AG09309 (cell line): ENCODE measurements at regions not wholly inside any gene's neighbourhood (a gene's known extent, or its start where the extent isn't known, plus 50 kb on each side); places are given as distances from the start of the nearest gene placed in this dataset.

ENCODE experiments used
- DNase-seq: peaks from one replicate; pipeline ENCODE4 v3.0.0-alpha.2; 2010; ENCODE audit warnings: low read depth
- H3K4me3 ChIP-seq: 2 replicates; pipeline ENCODE4 v1.5.1; 2011; ENCODE audit warnings: mild to moderate bottlenecking, low read depth, low read length, moderate library complexity; ENCODE audit not compliant: control insufficient read depth
- CTCF ChIP-seq: IDR thresholded peaks from 2 replicates; pipeline ENCODE4 v1.5.1; 2011; ENCODE audit warnings: mild to moderate bottlenecking, low read depth, low read length, inconsistent platforms; ENCODE audit not compliant: insufficient read depth, control insufficient read depth; ENCODE audit errors: missing control alignments

DNA sequence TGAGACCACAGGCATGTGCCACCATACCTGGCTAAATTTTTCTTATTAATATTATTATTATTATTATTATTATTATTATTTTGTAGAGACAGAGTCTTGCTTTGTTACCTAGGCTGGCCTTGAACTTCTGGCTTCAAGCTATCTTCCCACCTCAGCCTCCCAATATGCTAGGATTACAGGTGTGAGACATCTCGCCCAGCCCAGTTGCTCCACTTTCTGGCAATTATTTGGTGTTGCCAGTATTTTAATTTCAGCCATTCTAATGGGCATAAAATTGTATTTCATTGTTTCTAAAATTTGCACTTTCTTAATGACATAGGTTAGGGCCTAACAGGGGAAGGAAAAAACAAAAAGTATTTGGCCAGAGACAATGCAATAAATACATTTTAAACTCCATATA, 1217.6 kb upstream of the ALCAM start:
- TF ChIP-seq CTCF = no peak
- DNase-seq = no peak
- no peak overlapping the region for H3K4me3 ChIP-seq

DNA sequence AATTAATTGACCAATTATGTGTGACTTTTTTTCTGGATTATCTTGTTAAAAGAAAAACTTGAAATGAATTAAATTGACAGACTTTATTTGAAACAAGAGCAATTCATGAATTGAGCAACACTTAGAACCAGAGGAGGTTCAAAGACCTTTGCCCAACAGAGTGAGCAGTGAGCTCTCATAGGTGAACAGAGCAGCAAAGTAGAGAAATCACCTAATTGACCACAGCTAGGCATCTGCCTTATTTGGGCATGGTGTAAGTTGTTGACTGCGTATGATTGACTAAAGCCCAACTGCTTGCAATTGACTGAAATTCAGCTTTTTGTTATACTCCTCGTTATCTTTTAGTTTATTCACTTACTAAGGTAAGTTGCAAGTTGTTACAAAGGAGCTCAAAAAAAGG, 1216.0 kb upstream of the ALCAM start:
- no peak overlapping the region for H3K4me3 ChIP-seq
- no peak for DNase-seq
- no peak for TF ChIP-seq CTCF

DNA sequence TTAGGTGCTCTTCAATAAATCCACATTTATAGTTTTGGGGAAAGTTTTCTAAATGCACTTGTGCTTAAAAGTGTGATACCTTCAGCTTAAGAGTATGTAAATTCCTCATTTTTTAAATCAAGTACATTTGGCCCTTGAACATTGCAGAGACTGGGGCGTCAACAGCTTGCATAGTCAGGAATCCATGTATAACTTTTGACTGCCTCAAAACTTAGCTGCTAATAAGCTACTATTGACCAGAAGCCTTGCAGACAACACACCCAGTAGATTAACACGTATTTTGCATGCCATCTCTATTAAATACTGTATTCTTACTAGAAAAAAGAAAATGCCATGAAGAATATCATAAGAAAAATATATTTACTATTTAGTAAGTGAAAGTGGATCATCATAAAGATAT, 1211.8 kb upstream of the ALCAM start:
- H3K4me3 ChIP-seq = no peak overlapping the region
- no peak for TF ChIP-seq CTCF
- no peak for DNase-seq

- H3K4me3 ChIP-seq = no peak overlapping the region
- TF ChIP-seq CTCF = no peak
- no peak for DNase-seq
These were observed 1200.8 kb upstream of the ALCAM start for GRCh38 chr3:104165866-104166265.

- no peak overlapping the region for H3K4me3 ChIP-seq
- TF ChIP-seq CTCF = no peak
- DNase-seq = no peak
These were observed 1198.3 kb upstream of the ALCAM start for GRCh38 chr3:104168386-104168785.

- TF ChIP-seq CTCF = no peak
- no peak for DNase-seq
- no peak overlapping the region for H3K4me3 ChIP-seq
These were observed 1191.0 kb upstream of the ALCAM start for GRCh38 chr3:104175696-104176095.

DNA sequence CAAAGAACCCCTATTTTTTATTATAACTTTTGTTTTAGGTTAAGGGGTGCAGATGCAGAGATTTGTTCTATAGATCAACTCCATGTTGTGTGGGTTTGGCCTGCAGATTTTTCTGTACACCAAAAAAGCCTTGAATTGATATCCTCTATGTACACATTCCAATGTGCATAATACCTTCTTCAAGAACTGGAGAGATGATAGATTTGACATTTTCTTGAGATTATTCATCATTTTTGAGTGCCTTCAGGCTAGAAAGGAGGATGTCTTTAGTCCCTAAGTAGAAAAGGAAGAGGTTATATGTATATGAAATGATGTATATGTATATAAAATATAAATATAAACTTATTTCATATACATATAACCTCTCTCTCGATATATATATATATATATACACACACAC, 1190.0 kb upstream of the ALCAM start:
- TF ChIP-seq CTCF = no peak
- no peak for DNase-seq
- H3K4me3 ChIP-seq = no peak overlapping the region
